ENCODE measurements at regions not wholly inside any gene's neighbourhood (a gene's known extent, or its start where the extent isn't known, plus 50 kb on each side); places are given as distances from the start of the nearest gene placed in this dataset.

DNA sequence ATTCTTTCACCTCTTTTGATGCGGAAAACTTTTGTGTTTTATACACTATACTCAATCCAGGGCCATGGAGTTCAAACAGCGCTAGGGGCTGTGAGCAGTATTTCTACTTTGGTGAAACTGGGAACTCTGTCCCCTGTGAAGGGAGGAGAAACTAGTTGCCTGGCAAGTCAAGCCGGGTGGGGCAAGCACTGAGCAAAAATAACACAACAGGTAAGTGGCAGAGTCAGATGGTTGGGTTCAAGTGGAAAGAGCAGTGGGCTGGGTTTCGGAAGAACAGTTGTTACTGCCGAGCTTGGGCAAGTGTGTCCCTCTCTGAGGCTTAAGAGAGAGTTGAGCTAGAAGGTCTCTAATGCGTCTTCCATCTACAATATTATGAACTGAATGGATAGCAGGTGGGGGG, 59.7 kb upstream of the ROPN1 start:
- H3K27ac Mint-ChIP-seq (ENCODE audit: unreplicated experiment), result no peak overlapping the region
- no TSS peak for BruUV-seq (replicated peaks)
- no peaks in the 10 kb centered on the region for H3K9me3 ChIP-seq
- no peaks in the 10 kb centered on the region for H3K36me3 ChIP-seq (ENCODE audit: control insufficient read depth, insufficient read depth, low read length)
- ChIA-PET CTCF (no interaction called here), POLR2A (no interaction called here)
- no peak overlapping the region for H3K4me3 ChIP-seq (ENCODE audit: low read depth, low read length)
- no peaks in the 10 kb centered on the region for H3K36me3 Mint-ChIP-seq (ENCODE audit: insufficient read depth, unreplicated experiment)
- intact Hi-C loops (cut with micrococcal nuclease; ENCODE audit: unreplicated experiment), result no loop called here
- H3K4me1 ChIP-seq, result peaks cover 14% of the 10 kb centered on the region
- no peaks in the 10 kb centered on the region for H3K9me3 Mint-ChIP-seq (ENCODE audit: unreplicated experiment)
- H3K27me3 Mint-ChIP-seq (ENCODE audit: insufficient read depth, unreplicated experiment), result peaks cover 9% of the 10 kb centered on the region
- H3K4me1 Mint-ChIP-seq (ENCODE audit: low read depth, unreplicated experiment), result peaks cover 14% of the 10 kb centered on the region
- DNase-seq, result no peak
- no peak overlapping the region for H3K4me3 Mint-ChIP-seq (ENCODE audit: unreplicated experiment)
- TF ChIP-seq, protein P1, sequence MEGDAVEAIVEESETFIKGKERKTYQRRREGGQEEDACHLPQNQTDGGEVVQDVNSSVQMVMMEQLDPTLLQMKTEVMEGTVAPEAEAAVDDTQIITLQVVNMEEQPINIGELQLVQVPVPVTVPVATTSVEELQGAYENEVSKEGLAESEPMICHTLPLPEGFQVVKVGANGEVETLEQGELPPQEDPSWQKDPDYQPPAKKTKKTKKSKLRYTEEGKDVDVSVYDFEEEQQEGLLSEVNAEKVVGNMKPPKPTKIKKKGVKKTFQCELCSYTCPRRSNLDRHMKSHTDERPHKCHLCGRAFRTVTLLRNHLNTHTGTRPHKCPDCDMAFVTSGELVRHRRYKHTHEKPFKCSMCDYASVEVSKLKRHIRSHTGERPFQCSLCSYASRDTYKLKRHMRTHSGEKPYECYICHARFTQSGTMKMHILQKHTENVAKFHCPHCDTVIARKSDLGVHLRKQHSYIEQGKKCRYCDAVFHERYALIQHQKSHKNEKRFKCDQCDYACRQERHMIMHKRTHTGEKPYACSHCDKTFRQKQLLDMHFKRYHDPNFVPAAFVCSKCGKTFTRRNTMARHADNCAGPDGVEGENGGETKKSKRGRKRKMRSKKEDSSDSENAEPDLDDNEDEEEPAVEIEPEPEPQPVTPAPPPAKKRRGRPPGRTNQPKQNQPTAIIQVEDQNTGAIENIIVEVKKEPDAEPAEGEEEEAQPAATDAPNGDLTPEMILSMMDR (IDR thresholded peaks at IDR 0.05; ENCODE audit: insufficient read depth in 1 of 2, low read depth in 1 of 2, low read length in 1 of 2, severe bottlenecking in 1 of 2, unreplicated experiment in 1 of 2), result no peak
- no peaks in the 10 kb centered on the region for H3K27me3 ChIP-seq (replicated peaks; ENCODE audit: control insufficient read depth, insufficient read depth, low read length)

DNA sequence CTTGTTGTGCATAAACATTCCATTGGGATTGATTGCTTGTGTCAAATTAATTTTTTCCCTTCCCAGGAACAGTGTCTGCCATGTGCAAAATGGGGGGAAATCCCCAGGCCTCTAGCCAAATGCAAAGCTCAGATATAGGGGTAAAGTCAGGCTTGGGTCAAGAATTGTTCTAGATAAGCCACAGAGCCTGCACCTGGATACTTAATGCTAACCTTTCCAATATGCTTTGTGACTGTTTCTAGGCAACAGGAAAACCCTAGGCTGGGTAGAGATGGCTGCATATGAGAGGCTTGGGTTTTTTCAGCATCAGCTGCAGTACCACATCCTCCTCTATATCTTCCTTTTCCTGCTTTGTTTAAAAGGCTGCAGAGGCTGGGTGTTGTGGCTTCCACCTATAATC, 61.9 kb upstream of the ROPN1 start:
- Histone ChIP-seq H3K27me3 (replicated peaks; ENCODE audit: control insufficient read depth, insufficient read depth, low read length) (no peaks in the 10 kb centered on the region), H3K4me1 (peaks cover 19% of the 10 kb centered on the region), H3K4me3 (ENCODE audit: low read depth, low read length) (no peak overlapping the region), H3K9me3 (no peaks in the 10 kb centered on the region), H3K36me3 (ENCODE audit: control insufficient read depth, insufficient read depth, low read length) (no peaks in the 10 kb centered on the region)
- peaks cover 14% of the 10 kb centered on the region for H3K4me1 Mint-ChIP-seq (ENCODE audit: low read depth, unreplicated experiment)
- H3K9me3 Mint-ChIP-seq (ENCODE audit: unreplicated experiment), result no peaks in the 10 kb centered on the region
- H3K36me3 Mint-ChIP-seq (ENCODE audit: insufficient read depth, unreplicated experiment), result no peaks in the 10 kb centered on the region
- no TSS peak for BruUV-seq (replicated peaks)
- peaks cover 9% of the 10 kb centered on the region for H3K27me3 Mint-ChIP-seq (ENCODE audit: insufficient read depth, unreplicated experiment)
- H3K27ac Mint-ChIP-seq (ENCODE audit: unreplicated experiment), result no peak overlapping the region
- ChIA-PET CTCF (no interaction called here), POLR2A (no interaction called here)
- DNase-seq, result no peak
- H3K4me3 Mint-ChIP-seq (ENCODE audit: unreplicated experiment), result no peak overlapping the region
- intact Hi-C loops (cut with micrococcal nuclease; ENCODE audit: unreplicated experiment), result no loop called here
- TF ChIP-seq, protein P1 (IDR thresholded peaks at IDR 0.05; ENCODE audit: insufficient read depth in 1 of 2, low read depth in 1 of 2, low read length in 1 of 2, severe bottlenecking in 1 of 2, unreplicated experiment in 1 of 2), result no peak

DNA sequence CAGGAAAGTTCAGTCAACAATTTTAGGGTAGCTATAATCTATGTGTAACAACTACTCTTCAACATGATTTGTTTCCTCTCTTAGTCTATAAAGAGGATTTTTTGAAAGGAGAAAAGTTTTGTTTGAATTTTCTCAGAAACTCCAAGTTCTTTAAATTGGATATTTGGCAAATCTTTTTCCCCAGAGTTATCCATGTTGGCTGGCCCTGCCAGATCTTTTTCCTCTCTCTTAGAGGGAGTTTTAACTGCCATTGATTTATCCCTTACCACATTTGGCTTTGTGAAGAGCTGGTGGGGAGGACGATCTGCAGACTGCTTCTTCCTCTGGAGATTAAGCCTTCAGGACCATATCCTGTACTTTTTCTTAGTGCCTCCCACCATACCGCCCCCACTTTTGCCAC, 64.9 kb upstream of the ROPN1 start:
- Histone ChIP-seq H3K4me1 (peaks cover 19% of the 10 kb centered on the region), H3K4me3 (ENCODE audit: low read depth, low read length) (no peak overlapping the region), H3K9me3 (no peaks in the 10 kb centered on the region), H3K36me3 (ENCODE audit: control insufficient read depth, insufficient read depth, low read length) (no peaks in the 10 kb centered on the region), H3K27me3 (replicated peaks; ENCODE audit: control insufficient read depth, insufficient read depth, low read length) (no peaks in the 10 kb centered on the region)
- DNase-seq, result no peak
- no TSS peak for BruUV-seq (replicated peaks)
- Mint-ChIP-seq H3K9me3 (ENCODE audit: unreplicated experiment) (no peaks in the 10 kb centered on the region), H3K4me1 (ENCODE audit: low read depth, unreplicated experiment) (peaks cover 14% of the 10 kb centered on the region), H3K4me3 (ENCODE audit: unreplicated experiment) (no peak overlapping the region), H3K27me3 (ENCODE audit: insufficient read depth, unreplicated experiment) (peaks cover 3% of the 10 kb centered on the region), H3K36me3 (ENCODE audit: insufficient read depth, unreplicated experiment) (no peaks in the 10 kb centered on the region), H3K27ac (ENCODE audit: unreplicated experiment) (no peak overlapping the region)
- TF ChIP-seq, protein P1 (IDR thresholded peaks at IDR 0.05; ENCODE audit: insufficient read depth in 1 of 2, low read depth in 1 of 2, low read length in 1 of 2, severe bottlenecking in 1 of 2, unreplicated experiment in 1 of 2), result no peak
- ChIA-PET CTCF (no interaction called here), POLR2A (no interaction called here)
- intact Hi-C loops (cut with micrococcal nuclease; ENCODE audit: unreplicated experiment), result no loop called here
